NCI-H2171 (cell line): ENCODE measurements at regions not wholly inside any gene's neighbourhood (a gene's known extent, or its start where the extent isn't known, plus 50 kb on each side); places are given as distances from the start of the nearest gene placed in this dataset.

Experiments
- DNase-seq: peaks from one replicate; lab custom pipeline; 2025; lab: John Stamatoyannopoulos, UW

- no peak for DNase-seq
These were observed 108.4 kb upstream of the TNFAIP3 start for GRCh38 chr6:137758661-137759060.

GRCh38 chr6:137759624-137760023 is 107.4 kb upstream of the TNFAIP3 start:
- no peak for DNase-seq

GRCh38 chr6:137761072-137761471 is 106.0 kb upstream of the TNFAIP3 start:
- no peak for DNase-seq

GRCh38 chr6:137761487-137761886 is 105.6 kb upstream of the TNFAIP3 start:
- no peak for DNase-seq

DNA sequence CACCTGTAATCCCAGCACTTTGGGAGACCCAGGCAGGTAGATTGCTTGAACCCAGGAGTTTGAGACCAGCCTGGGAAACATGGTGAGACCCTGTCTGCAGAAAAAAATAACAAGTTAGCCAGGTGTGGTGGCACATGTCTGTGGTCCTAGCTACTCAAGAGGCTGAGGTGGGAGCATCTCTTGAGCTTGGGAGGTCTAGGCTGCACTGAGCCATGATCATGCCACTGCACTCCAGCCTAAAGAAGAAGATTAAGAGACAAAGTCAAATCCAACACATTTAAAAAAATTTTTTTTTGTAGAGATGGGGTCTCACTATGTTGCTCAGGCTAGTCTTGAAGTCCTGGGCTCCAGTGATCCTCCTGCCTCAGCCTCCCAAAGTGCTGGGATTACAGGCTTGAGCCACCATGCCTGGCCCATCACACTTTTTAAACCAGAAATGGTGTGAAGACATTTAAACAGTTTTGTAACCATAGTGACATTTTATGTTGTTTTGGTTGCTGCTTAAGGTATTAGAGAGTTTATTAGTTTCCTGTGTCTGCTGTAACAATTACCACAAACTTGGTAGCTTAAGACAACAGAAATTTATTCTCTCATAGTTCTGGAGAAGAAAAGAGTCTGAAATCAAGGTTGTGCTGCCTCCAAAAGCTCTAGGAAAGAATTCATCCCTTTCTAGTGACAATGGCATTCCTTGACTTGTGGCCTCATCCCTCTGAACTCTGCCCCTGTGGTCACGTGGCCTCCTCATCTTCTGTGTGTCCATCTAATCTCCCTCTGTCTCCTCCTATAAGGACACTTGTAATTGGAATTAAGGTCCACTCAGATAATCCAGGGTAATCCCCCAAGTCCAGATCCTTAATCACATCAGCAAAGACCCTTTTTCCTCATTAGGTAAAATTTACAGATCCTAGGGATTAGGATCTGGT is 104.6 kb upstream of the TNFAIP3 start:
- DNase-seq, result no peak

DNA sequence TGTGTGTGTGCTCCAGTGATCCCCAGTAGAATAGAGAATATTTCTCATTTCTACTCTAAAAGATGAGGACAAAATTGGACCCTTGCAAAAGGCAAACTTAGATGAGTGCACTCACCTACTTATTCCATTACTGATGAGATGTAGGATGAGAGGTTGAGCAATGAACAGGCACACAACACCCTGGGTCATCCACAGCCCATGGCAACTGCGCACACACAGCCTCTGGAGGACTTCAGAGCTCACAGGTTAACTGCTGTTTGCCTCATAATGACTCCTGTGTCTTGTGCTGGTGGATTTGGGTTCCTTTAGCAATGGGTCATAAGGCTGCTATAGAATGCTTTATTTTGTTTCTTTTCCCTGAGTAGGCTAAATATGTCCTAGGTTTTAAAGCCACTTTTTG is 103.6 kb upstream of the TNFAIP3 start:
- no peak for DNase-seq

DNA sequence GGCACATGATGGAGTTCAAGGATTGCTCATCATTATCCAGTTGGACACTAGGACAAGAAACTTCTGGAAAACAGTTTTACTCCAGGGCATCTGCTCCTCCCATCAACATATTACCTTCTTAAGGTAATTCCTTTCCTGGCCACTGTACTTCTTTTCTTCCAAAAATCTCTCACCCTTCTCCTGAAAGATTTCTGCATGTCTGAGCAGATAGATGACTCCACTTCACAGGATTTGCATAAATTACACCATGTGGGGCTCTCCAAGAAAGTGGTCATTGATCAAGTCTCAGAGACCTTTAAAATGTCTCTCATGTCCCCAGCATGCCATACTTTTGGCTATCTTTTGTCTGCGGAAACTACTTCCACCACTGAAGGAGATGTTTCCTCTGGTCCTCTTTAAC is 103.2 kb upstream of the TNFAIP3 start:
- no peak for DNase-seq

GRCh38 chr6:137764464-137764863 is 102.6 kb upstream of the TNFAIP3 start:
- DNase-seq, result no peak

- no peak for DNase-seq
These were observed 102.0 kb upstream of the TNFAIP3 start for GRCh38 chr6:137765059-137765458.

DNA sequence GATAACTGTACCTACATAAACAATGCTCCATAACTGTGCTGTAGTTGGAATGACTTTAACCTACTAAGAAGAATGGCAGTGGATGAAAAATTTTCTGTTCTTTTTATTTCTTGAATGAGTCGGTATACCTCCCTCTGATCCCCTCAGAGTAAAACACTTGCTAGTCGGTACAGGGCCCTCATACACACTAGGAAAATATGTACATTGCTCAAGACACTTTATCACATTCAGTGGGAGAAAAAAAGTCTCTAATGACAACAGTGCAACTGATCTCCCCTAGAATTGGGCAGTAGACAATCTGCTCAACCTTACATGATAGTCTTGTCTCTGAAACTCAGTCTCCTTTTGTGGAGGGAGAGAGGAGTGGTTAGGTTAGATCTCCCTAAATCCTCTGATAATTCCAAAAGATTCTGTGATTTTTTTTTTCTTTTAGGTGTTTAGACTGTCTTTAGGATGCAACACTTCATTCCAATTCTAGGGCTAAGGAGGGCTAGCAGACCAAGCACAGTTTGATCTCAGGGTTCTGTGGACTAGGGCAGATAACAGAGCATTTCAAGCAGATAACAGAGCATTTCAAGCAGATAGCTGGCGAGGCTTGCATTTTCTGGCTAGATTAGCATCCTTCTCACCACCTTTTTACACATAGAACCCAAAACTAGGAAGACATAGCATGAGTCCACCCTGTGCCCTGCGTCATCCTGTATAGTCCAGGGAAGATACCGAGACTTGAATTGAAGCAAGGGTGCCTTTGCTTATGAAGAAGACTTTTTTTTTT is 100.3 kb upstream of the TNFAIP3 start:
- no peak for DNase-seq

DNA sequence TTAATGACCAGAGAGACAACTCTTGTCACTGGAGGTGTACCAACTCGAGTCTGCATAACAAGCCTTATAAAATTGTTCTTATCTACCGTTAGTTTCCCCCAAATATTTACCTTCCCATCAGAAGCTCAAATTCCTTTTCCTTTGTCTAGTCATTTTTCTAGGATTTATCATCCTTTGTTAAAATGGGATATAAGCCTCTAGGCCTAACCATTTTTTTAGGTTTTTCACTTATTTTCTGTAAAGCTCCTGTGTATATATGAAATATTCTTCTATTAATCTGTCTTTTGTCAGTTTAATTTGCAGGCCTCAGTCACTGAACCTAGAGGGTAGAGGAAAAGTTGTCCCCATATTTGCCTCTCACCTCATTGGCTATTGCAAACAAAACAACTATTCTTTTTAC is 99.6 kb upstream of the TNFAIP3 start:
- no peak for DNase-seq

GRCh38 chr6:137767911-137768690 is 99.0 kb upstream of the TNFAIP3 start:
- DNase-seq, result no peak

DNA sequence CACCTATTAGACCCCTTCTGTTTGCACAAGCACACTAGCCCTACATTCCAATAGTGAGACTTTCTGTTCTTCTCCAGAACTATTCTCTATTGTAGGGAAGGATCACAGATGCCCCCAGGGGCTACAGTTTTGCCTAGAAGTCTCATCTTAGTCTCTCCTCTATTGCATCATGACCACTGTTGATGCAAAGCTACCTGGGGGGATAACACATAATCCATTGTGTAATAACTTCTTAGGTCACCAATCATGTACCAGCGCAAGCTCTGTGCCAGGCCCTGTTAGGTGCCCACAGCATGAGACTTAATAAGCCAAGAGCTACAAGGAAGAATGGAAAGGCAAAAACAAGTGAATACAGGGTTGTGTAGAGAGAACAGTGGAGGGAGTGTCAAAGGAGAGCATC is 98.1 kb upstream of the TNFAIP3 start:
- no peak for DNase-seq

DNA sequence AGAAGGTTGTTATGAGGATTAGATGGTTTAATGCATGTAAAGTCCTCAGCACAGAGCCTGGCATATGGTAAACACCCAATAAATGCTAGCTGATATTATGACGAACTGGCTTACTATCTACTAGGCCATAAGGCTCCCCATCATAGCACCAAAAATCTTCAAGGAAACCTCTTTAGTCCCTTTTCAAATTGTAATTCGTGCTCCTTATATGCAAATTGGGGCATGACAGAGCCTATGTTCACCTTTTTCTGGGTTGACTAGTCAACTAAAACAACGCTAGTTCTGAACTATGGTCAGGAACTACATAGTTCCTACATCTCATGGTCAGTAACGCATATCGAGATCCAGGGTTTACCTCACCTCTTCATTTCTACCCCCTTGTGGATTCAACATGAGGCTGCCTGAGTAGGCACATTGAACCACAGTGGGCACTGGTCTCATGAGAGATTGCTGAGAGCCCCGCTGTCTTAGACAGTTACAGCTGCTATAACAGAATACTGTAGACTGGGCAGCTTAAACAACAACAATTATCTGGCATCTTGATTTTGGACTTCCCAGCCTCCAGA is 97.2 kb upstream of the TNFAIP3 start:
- no peak for DNase-seq

- no peak for DNase-seq
These were observed 94.4 kb upstream of the TNFAIP3 start for GRCh38 chr6:137772541-137773250.

DNA sequence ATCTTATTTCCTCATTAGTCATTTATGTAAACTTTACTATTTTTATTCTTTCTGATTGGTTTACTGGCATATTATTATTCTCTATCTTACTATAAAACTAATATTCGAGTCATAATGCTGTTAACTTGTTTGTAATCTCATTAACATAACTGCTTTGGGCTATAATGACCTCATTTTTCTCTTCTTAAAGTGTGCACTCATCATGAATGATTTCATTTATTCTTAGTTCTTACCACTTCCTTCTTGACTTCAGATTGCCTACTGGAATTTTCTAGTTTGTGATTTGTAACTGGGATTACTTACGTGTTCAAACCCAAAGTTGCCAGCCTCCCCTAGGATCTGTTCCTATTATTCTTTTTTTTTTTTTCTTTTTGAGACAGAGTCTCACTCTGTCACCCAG is 91.8 kb upstream of the TNFAIP3 start:
- no peak for DNase-seq

GRCh38 chr6:137775720-137776119 is 91.3 kb upstream of the TNFAIP3 start:
- no peak for DNase-seq

DNA sequence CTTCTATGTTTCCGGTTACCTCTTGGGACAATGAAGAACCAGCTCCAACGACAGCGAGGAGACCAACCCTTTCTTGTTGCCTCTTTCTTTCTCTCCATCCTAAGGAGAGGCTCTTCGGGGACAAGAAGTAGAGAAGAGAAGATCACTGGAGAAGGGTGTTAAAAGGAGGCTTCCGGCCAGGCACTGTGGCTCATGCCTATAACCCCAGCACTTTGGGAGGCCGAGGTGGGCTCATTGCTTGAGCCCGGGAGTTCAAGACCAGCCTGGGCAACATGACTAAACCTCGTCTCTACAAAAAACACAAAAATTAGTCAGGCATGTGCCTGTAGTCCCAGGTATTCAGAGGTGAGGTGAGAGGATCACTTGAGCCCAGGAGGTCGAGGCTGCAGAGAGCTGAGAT is 90.8 kb upstream of the TNFAIP3 start:
- no peak for DNase-seq

DNA sequence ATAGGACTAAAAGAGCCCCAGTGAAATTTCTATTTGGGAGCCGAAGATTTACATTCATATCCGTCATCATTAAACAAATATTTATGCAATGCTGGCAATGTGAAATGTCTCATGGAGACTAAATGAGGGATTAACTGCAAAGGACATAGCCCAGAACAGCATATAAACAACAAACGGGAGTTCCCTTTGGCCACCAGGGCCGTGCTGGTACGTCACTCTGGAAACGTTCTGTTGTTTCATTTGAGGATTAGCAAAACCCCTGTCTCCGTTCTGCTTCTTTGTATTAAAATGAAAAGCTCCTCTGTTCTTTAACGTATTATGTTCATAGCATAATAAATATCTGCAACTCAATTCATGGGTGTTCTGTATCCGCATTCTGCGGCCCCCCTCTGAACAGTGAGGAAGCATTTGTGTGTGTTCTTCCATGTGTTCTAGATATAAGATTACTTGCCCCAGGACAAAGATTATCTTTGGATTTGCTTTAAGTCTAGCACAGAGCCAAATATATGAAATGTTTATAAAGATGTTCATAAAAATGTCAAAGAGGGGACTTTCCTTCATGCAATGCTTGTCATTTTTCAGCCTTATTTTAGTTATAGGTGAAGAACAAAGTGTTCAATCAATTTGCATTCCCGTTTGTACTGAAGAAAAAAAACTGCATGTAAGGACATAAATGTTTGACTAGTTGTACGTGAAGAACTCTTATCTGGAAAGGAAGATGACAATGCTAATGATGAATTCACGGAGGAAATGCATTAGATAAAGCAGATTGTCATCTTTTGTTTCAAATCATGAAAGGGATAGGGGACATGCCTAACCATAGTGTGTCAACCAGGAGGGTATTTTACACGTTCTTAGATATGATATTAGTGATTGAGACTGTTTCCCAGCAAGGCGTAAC is 90.0 kb upstream of the TNFAIP3 start:
- no peak for DNase-seq

DNA sequence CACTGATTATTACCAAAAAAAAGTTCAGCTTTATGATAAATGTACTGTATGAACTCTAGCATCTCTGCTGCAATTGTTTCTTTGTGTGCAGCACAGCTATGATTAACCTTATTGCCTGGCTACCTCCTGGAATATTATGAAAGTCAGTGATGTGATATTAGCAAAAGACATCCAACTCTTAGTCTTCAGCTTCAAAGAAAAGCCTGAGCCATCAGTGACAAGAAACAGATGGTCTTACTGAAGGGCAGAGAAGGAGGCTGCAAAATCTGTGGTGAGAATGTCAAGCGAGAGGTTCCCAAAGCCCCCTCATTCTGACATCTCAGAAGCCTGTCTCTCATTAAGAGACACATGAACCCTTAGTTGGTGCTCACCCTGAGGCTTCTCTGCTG is 89.4 kb upstream of the TNFAIP3 start:
- no peak for DNase-seq
